HCT116 (cell line): ENCODE measurements at regions not wholly inside any gene's neighbourhood (a gene's known extent, or its start where the extent isn't known, plus 50 kb on each side); places are given as distances from the start of the nearest gene placed in this dataset.

Experiments
- ATAC-seq: fragments of 200-7000 bp; cut with Tn5 transposase; 2 replicates; pipeline ENCODE4 v1.9.1; 2020; ENCODE audit warnings: mild to moderate bottlenecking, moderate library complexity
- BruUV-seq: library from RNA; stranded (reverse); fragments of 400-500 nt; replicated peaks from 2 replicates; lab custom pipeline; 2021; lab: Mats Ljungman, UMichigan
- CTCF ChIA-PET: fragments of 300-600 bp; sonication (Branson Sonifier 250); formaldehyde crosslinking; loops from one replicate; lab custom pipeline; 2021; ENCODE audit warnings: antibody characterized with exemption; lab: Charles Lee
- POLR2A ChIA-PET: fragments of 300-600, 350-600 bp; sonication (Branson Sonifier 250); formaldehyde crosslinking; loops from one replicate; lab custom pipeline; 2021; ENCODE audit warnings: antibody characterized with exemption; lab: Charles Lee
- RAD21 ChIA-PET, 2 experiments: fragments of 300-600 bp; sonication (Branson Sonifier 250); formaldehyde crosslinking; loops; one replicate each; lab custom pipeline; 2023; ENCODE audit warnings: low total read pairs in 2 of 2; ENCODE audit not compliant: uncharacterized antibody in 2 of 2, unreplicated experiment in 2 of 2, low non-redundant PET in 1 of 2; lab: Charles Lee
- DNase-seq: peaks from one replicate; pipeline ENCODE4 v3.0.0-alpha.2; 2010; ENCODE audit warnings: low read depth, low spot score
- H2AFZ ChIP-seq: fragments of 200-600 bp; shearing (Covaris generic), sonication (generic); 2 replicates; pipeline ENCODE4 v1.6.1; 2017; ENCODE audit warnings: low read depth, mixed run types, mixed read lengths, antibody characterized with exemption, low read length; ENCODE audit not compliant: poor library complexity, severe bottlenecking
- H3K27ac ChIP-seq: 2 replicates; pipeline ENCODE4 v1.5.1; 2012; ENCODE audit warnings: low read depth, low read length
- H3K27me3 ChIP-seq: fragments of 200-600 bp; sonication (generic); 2 replicates; pipeline ENCODE4 v1.6.1; 2016; ENCODE audit warnings: mixed run types, low read length, mixed read lengths; ENCODE audit not compliant: insufficient read depth
- H3K36me3 ChIP-seq, 2 experiments: fragments of 200-500 bp in 1 of 2; fragments of 200-600 bp in 1 of 2; sonication (Bioruptor generic) in 1 of 2; sonication (generic) in 1 of 2; 2 replicates each; pipeline versions ENCODE4 v1.5.1 to v1.6.1; 2014 to 2016; ENCODE audit warnings: low read length in 2 of 2, inconsistent platforms in 1 of 2, mixed read lengths in 1 of 2, mixed run types in 1 of 2; ENCODE audit not compliant: insufficient read depth in 2 of 2, control insufficient read depth in 1 of 2
- H3K4me1 ChIP-seq, 2 experiments: fragments of 200-600 bp in 1 of 2; sonication (generic) in 1 of 2; 2 replicates each; pipeline versions ENCODE4 v1.5.1 to v1.6.1; 2012 to 2017; ENCODE audit warnings: low read length in 2 of 2, inconsistent platforms in 1 of 2, mild to moderate bottlenecking in 1 of 2, mixed read lengths in 1 of 2, mixed run types in 1 of 2, moderate library complexity in 1 of 2; ENCODE audit not compliant: insufficient read depth in 2 of 2, control insufficient read depth in 1 of 2
- H3K4me2 ChIP-seq: fragments of 200-600 bp; sonication (generic); 2 replicates; pipeline ENCODE4 v1.6.1; 2017; ENCODE audit warnings: mixed run types, low read length, mixed read lengths
- H3K4me3 ChIP-seq, 2 experiments: fragments of 200-600 bp in 1 of 2; sonication (generic) in 1 of 2; replicated peaks in 1 of 2; 2 replicates each; pipeline ENCODE4 v1.5.1; 2011 to 2016; ENCODE audit warnings: low read length in 2 of 2, control low read depth in 1 of 2, low read depth in 1 of 2, mild to moderate bottlenecking in 1 of 2, mixed read lengths in 1 of 2, mixed run types in 1 of 2
- H3K79me2 ChIP-seq: fragments of 200-600 bp; sonication (generic); 2 replicates; pipeline ENCODE4 v1.6.1; 2017; ENCODE audit warnings: mild to moderate bottlenecking, mixed run types, low read length, moderate library complexity, mixed read lengths; ENCODE audit not compliant: insufficient read depth
- H3K9ac ChIP-seq: fragments of 200-600 bp; sonication (generic); 2 replicates; pipeline ENCODE4 v1.6.1; 2016; ENCODE audit warnings: low read length, mixed read lengths
- H3K9me2 ChIP-seq: fragments of 200-600 bp; sonication (generic), shearing (Covaris generic); 2 replicates; pipeline ENCODE4 v1.6.1; 2017; ENCODE audit warnings: mixed run types, mild to moderate bottlenecking, moderate library complexity; ENCODE audit not compliant: insufficient read depth
- H3K9me3 ChIP-seq, 2 experiments: fragments of 200-500 bp in 1 of 2; fragments of 200-600 bp in 1 of 2; sonication (Bioruptor generic) in 1 of 2; sonication (generic) in 1 of 2; 2 replicates each; pipeline ENCODE4 v1.6.1; 2014 to 2017; ENCODE audit warnings: low read length in 2 of 2, mixed read lengths in 2 of 2, inconsistent platforms in 1 of 2, low read depth in 1 of 2, mild to moderate bottlenecking in 1 of 2, mixed run types in 1 of 2, moderate library complexity in 1 of 2; ENCODE audit not compliant: control insufficient read depth in 1 of 2, insufficient read depth in 1 of 2
- H4K20me1 ChIP-seq: fragments of 200-600 bp; sonication (generic), shearing (Covaris generic); 2 replicates; pipeline ENCODE4 v1.6.1; 2017; ENCODE audit warnings: mixed run types, mild to moderate bottlenecking, moderate library complexity; ENCODE audit not compliant: insufficient read depth
- TCF7L2 ChIP-seq: IDR thresholded peaks from 2 replicates; pipeline ENCODE4 v1.7.0; 2011; ENCODE audit warnings: borderline replicate concordance, inconsistent platforms; ENCODE audit not compliant: insufficient read depth, insufficient read length; ENCODE audit errors: extremely low read depth
- intact Hi-C: fragments of 100-400 bp; cut with micrococcal nuclease; formaldehyde crosslinking; loops from 2 replicates; pipeline ENCODE4 v1.10.0; 2022
- TF ChIP-seq, protein P1 (sequence below): IDR thresholded peaks from 2 replicates; pipeline ENCODE4 v1.6.1; 2011; ENCODE audit warnings: mild to moderate bottlenecking, low read length, moderate library complexity; ENCODE audit not compliant: insufficient replicate concordance; ENCODE audit errors: extremely low read depth
- TF ChIP-seq, protein P2 (sequence below), 3 experiments: fragments of 200-600 bp in 1 of 3; sonication (generic) in 1 of 3; IDR thresholded peaks in 2 of 3; conservative IDR thresholded peaks in 1 of 3; 2 replicates each; pipeline ENCODE4 v1.5.1; 2012 to 2017; ENCODE audit warnings: low read depth in 2 of 3, low read length in 2 of 3, antibody characterized with exemption in 1 of 3, borderline replicate concordance in 1 of 3, control low read depth in 1 of 3, mild to moderate bottlenecking in 1 of 3, mixed read lengths in 1 of 3, mixed run types in 1 of 3, moderate library complexity in 1 of 3; ENCODE audit not compliant: insufficient read depth in 1 of 3

DNA sequence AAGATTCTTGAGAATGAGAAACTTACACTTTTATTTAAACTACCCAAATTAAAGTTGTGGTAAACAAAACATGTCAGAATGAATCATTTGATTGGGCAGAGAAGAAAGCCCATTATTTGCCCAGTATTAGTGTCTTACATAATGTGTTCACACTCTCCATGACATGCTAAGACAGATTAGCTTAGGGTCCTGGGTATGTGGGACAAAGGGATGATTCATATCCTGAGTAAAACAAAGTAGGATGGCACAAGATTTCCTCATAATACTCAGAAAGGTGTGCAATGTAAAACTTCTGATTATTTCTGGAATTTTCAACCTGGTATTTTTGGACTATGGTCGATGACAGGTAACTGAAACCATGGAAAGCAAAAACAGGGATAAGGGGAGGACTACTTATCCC is 183.9 kb upstream of the POU5F2 start:
- H3K79me2 ChIP-seq = no peaks in the 10 kb centered on the region
- H4K20me1 ChIP-seq = no peaks in the 10 kb centered on the region
- H3K27ac ChIP-seq = no peak overlapping the region
- no peaks in the 10 kb centered on the region for H3K9me3 ChIP-seq
- no peaks in the 10 kb centered on the region for H3K27me3 ChIP-seq
- H3K9ac ChIP-seq = no peak overlapping the region
- DNase-seq = no peak
- intact Hi-C loops = no loop called here
- BruUV-seq = no TSS peak
- H2AFZ ChIP-seq = no peak overlapping the region
- TF ChIP-seq, protein P1, sequence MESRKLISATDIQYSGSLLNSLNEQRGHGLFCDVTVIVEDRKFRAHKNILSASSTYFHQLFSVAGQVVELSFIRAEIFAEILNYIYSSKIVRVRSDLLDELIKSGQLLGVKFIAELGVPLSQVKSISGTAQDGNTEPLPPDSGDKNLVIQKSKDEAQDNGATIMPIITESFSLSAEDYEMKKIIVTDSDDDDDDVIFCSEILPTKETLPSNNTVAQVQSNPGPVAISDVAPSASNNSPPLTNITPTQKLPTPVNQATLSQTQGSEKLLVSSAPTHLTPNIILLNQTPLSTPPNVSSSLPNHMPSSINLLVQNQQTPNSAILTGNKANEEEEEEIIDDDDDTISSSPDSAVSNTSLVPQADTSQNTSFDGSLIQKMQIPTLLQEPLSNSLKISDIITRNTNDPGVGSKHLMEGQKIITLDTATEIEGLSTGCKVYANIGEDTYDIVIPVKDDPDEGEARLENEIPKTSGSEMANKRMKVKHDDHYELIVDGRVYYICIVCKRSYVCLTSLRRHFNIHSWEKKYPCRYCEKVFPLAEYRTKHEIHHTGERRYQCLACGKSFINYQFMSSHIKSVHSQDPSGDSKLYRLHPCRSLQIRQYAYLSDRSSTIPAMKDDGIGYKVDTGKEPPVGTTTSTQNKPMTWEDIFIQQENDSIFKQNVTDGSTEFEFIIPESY = no peak
- no peak for TF ChIP-seq TCF7L2
- TF ChIP-seq, all 23 proteins: peak for 0
- ChIA-PET RAD21 (no interaction called here), CTCF (no interaction called here), POLR2A (no interaction called here)
- no peaks in the 10 kb centered on the region for H3K36me3 ChIP-seq
- no peak overlapping the region for H3K4me2 ChIP-seq
- no peak for ATAC-seq
- no peak overlapping the region for H3K4me3 ChIP-seq
- no peaks in the 10 kb centered on the region for H3K4me1 ChIP-seq
- no peaks in the 10 kb centered on the region for H3K9me2 ChIP-seq

DNA sequence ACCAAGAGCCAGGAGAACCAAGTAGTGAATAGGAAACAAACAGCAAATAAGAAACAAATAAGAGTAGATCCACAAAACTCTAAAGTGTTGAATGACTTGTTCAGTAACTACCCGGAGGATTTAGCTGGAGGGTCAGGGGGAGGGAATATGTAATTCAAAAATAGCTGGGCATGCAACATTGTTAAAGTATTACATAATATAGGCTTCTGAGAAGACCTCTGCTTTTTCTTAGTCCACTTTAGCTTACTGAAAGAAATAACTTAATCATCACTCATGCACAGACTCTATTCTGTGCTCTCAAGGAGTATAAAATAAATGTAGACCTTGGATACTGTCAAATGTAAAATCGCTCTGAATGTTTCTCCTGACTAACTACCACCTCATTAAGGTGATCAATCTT is 183.2 kb upstream of the POU5F2 start:
- Histone ChIP-seq H4K20me1 (no peaks in the 10 kb centered on the region), H3K9me2 (no peaks in the 10 kb centered on the region), H3K4me3 (no peak overlapping the region), H3K36me3 (no peaks in the 10 kb centered on the region), H3K9ac (no peak overlapping the region), H3K27ac (no peak overlapping the region), H2AFZ (no peak overlapping the region), H3K4me1 (no peaks in the 10 kb centered on the region), H3K79me2 (no peaks in the 10 kb centered on the region), H3K9me3 (no peaks in the 10 kb centered on the region), H3K4me2 (no peak overlapping the region), H3K27me3 (no peaks in the 10 kb centered on the region)
- TF ChIP-seq, protein P2, sequence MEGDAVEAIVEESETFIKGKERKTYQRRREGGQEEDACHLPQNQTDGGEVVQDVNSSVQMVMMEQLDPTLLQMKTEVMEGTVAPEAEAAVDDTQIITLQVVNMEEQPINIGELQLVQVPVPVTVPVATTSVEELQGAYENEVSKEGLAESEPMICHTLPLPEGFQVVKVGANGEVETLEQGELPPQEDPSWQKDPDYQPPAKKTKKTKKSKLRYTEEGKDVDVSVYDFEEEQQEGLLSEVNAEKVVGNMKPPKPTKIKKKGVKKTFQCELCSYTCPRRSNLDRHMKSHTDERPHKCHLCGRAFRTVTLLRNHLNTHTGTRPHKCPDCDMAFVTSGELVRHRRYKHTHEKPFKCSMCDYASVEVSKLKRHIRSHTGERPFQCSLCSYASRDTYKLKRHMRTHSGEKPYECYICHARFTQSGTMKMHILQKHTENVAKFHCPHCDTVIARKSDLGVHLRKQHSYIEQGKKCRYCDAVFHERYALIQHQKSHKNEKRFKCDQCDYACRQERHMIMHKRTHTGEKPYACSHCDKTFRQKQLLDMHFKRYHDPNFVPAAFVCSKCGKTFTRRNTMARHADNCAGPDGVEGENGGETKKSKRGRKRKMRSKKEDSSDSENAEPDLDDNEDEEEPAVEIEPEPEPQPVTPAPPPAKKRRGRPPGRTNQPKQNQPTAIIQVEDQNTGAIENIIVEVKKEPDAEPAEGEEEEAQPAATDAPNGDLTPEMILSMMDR (IDR thresholded peaks at IDR 0.05 in 2 of 3, conservative IDR thresholded peaks at IDR 0.05 in 1 of 3; ENCODE audit: borderline replicate concordance in 1 of 3, insufficient read depth in 1 of 3, low read depth in 2 of 3, low read length in 2 of 3) = no peak
- no TSS peak for BruUV-seq
- intact Hi-C loops = no loop called here
- POLR2A ChIA-PET = interaction anchor here (1.3 kb wide), 1 partner anchor 123 kb away, joined by 3 read pairs; no protein-coding TSS in a partner anchor
- CTCF ChIA-PET = no interaction called here
- ATAC-seq = no peak
- RAD21 ChIA-PET = no interaction called here
- no peak for DNase-seq
